ENCODE measurements at regions not wholly inside any gene's neighbourhood (a gene's known extent, or its start where the extent isn't known, plus 50 kb on each side); places are given as distances from the start of the nearest gene placed in this dataset.
A peak's percentile ranks its signal among the peaks of the same experiment; 100 is the strongest.

- TF ChIP-seq AKNA (CRISPR knock-in tag; IDR thresholded peaks at IDR 0.05; ENCODE audit: borderline replicate concordance) (no peak), POLR2G (IDR thresholded peaks at IDR 0.05; ENCODE audit: low read depth, low read length) (no peak), ZSCAN9 (CRISPR knock-in tag; IDR thresholded peaks at IDR 0.05; ENCODE audit: borderline replicate concordance) (no peak)
Measured at GRCh38 chr7:156001496-156002260, 189.4 kb upstream of the SHH start (continued).

- in situ Hi-C loops (cut with HindIII; ENCODE audit: extremely low pct_ligation_motif_present, low pct_unique_long_range_greater_than_20kb): no loop called here
- no peak overlapping the region for H3K27ac ChIP-seq (ENCODE audit: extremely low read length, insufficient read depth, low read length)
- POLR2A ChIA-PET: no interaction called here
- TF ChIP-seq RARG (CRISPR knock-in tag; IDR thresholded peaks at IDR 0.05; ENCODE audit: low read depth): no peak
- peak; percentile 58 for TF ChIP-seq CREB1 (IDR thresholded peaks at IDR 0.05)
- TF ChIP-seq CREB1 (CRISPR knock-in tag; IDR thresholded peaks at IDR 0.05): no peak
- TF ChIP-seq CTCF (CRISPR knock-in tag; IDR thresholded peaks at IDR 0.05): 0 out of 2 replicates have a peak, but pooled peaks have one; percentile 29
- TF ChIP-seq TEAD2 (CRISPR knock-in tag; IDR thresholded peaks at IDR 0.05): no peak
- TF ChIP-seq STAG1 (CRISPR knock-in tag; IDR thresholded peaks at IDR 0.05): peak; percentile 41
- no peak for TF ChIP-seq ZFP36L2 (CRISPR knock-in tag; IDR thresholded peaks at IDR 0.05)
- TF ChIP-seq ZNF564 (CRISPR knock-in tag; IDR thresholded peaks at IDR 0.05): no peak
- TF ChIP-seq ZNF264 (CRISPR knock-in tag; IDR thresholded peaks at IDR 0.05): no peak
- no peak for TF ChIP-seq HOXA9 (CRISPR knock-in tag; IDR thresholded peaks at IDR 0.05; ENCODE audit: borderline replicate concordance)
- no peak for TF ChIP-seq ZNF703 (CRISPR knock-in tag; IDR thresholded peaks at IDR 0.05; ENCODE audit: borderline replicate concordance)
- TF ChIP-seq PREB (CRISPR knock-in tag; IDR thresholded peaks at IDR 0.05): no peak
Measured at GRCh38 chr7:156000601-156001396, 188.5 kb upstream of the SHH start.

More at GRCh38 chr7:156000601-156001396, 188.5 kb upstream of the SHH start:
- FAIRE-seq: no peak
- Histone ChIP-seq H3K4me2 (ENCODE audit: low read depth, low read length) (no peak overlapping the region), H4K20me1 (ENCODE audit: insufficient read depth, low read length) (no peaks in the 10 kb centered on the region), H2AFZ (ENCODE audit: low read length) (no peak overlapping the region), H3K27me3 (ENCODE audit: control insufficient read depth in 1 of 2, insufficient read depth in 2 of 2, low read length in 2 of 2) (peaks cover 11 to 94% of the 10 kb centered on the region in 2 experiments), H3K79me2 (ENCODE audit: insufficient read depth, low read length) (no peaks in the 10 kb centered on the region), H3K36me3 (replicated peaks in 1 of 2; ENCODE audit: control insufficient read depth in 1 of 2, insufficient read depth in 2 of 2, low read length in 2 of 2) (no peaks in the 10 kb centered on the region), H3K4me3 (replicated peaks in 1 of 3; ENCODE audit: insufficient read depth in 1 of 3, low read depth in 2 of 3, low read length in 3 of 3) (no peak overlapping the region), H3K9me3 (ENCODE audit: low read length) (no peaks in the 10 kb centered on the region), H3K9ac (ENCODE audit: insufficient read depth, low read depth, low read length) (no peak overlapping the region), H3K4me1 (ENCODE audit: insufficient read depth, low read length) (peaks cover 11% of the 10 kb centered on the region; the same call in 1 of the 2 replicates)
- no peak for DNase-seq (ENCODE audit: low spot score)
- CTCF ChIA-PET (ENCODE audit: low intra/inter-chr PET ratio, low total read pairs): no interaction called here
- BruUV-seq (replicated peaks): no TSS peak
- 53% methylated on average over 23 of the region's 27 CpGs for WGBS (ENCODE audit: low lambda C conversion rate)
- peak; percentile 13; the same call in 1 of the 3 replicates for ATAC-seq
- intact Hi-C loops (cut with micrococcal nuclease; ENCODE audit: unreplicated experiment): no loop called here

Data from HepG2 (cell line).